Thymus (tissue), 11 donors: ENCODE measurements at regions not wholly inside any gene's neighbourhood (a gene's known extent, or its start where the extent isn't known, plus 50 kb on each side); places are given as distances from the start of the nearest gene placed in this dataset.

Experiments
- DNase-seq, 9 donors: peaks; one replicate each; pipeline ENCODE4 v3.0.0-alpha.2; 2013; ENCODE audit warnings: low spot score in 9 of 9, low read depth in 6 of 9, missing footprints in 1 of 9
- H3K27ac ChIP-seq, 2 donors: one replicate each; pipeline ENCODE4 v1.5.1; 2013; ENCODE audit warnings: control low read depth in 1 of 2, low read depth in 1 of 2, low read length in 1 of 2, mild to moderate bottlenecking in 1 of 2, moderate library complexity in 1 of 2
- H3K27me3 ChIP-seq, 2 donors: one replicate each; pipeline ENCODE4 v1.5.1; 2013; ENCODE audit warnings: low read length in 1 of 2; ENCODE audit not compliant: control insufficient read depth in 2 of 2, insufficient read depth in 1 of 2
- H3K36me3 ChIP-seq, 2 donors: one replicate each; pipeline ENCODE4 v1.5.1; 2013; ENCODE audit warnings: low read length in 1 of 2, mild to moderate bottlenecking in 1 of 2, moderate library complexity in 1 of 2; ENCODE audit not compliant: control insufficient read depth in 2 of 2, insufficient read depth in 2 of 2
- H3K4me1 ChIP-seq, 2 donors: one replicate each; pipeline ENCODE4 v1.5.1; 2013; ENCODE audit warnings: low read length in 2 of 2; ENCODE audit not compliant: control insufficient read depth in 2 of 2, insufficient read depth in 2 of 2
- H3K4me3 ChIP-seq, 2 donors: one replicate each; pipeline ENCODE4 v1.5.1; 2013; ENCODE audit warnings: low read length in 2 of 2, control low read depth in 1 of 2, mild to moderate bottlenecking in 1 of 2
- H3K9me3 ChIP-seq, 2 donors: one replicate each; pipeline ENCODE4 v1.5.1; 2013; ENCODE audit warnings: low read length in 1 of 2, mild to moderate bottlenecking in 1 of 2; ENCODE audit not compliant: control insufficient read depth in 2 of 2, insufficient read depth in 1 of 2
- WGBS: extraction: QIAGEN DNeasy Blood & Tissue Kit; methylation state at CpG from one replicate; pipeline ENCODE4 v1.1.7; 2013; 5-methylcytosine and 5-hydroxymethylcytosine counted together
- donor health status: healthy.

DNA sequence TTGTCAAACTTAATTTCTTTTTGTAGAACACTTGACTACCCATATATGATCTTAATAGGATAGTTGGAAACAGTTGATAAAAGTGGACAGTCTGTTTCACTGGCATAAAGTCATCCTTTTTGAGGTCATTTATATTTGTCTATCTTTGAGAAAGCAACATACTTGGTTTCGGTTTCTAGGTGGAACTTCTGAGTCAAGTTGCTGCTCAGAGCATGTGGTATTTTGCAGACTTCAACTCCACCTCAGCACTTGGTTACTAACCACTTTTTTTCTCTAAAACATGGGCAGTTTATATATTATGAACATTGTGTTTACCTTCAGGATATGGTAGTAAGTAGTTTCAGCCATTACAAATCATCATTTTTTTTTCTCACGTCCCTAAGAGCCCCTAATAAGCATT lies 1749.0 kb upstream of the C9orf72 start:
- no peak for DNase-seq
- WGBS = 81% methylated on average over 2 of the region's 2 CpGs
- H3K27ac ChIP-seq = no peak overlapping the region
- no peaks in the 10 kb centered on the region for H3K27me3 ChIP-seq
- H3K9me3 ChIP-seq = no peaks in the 10 kb centered on the region
- H3K36me3 ChIP-seq = no peaks in the 10 kb centered on the region
- H3K4me3 ChIP-seq = no peak overlapping the region
- no peaks in the 10 kb centered on the region for H3K4me1 ChIP-seq

DNA sequence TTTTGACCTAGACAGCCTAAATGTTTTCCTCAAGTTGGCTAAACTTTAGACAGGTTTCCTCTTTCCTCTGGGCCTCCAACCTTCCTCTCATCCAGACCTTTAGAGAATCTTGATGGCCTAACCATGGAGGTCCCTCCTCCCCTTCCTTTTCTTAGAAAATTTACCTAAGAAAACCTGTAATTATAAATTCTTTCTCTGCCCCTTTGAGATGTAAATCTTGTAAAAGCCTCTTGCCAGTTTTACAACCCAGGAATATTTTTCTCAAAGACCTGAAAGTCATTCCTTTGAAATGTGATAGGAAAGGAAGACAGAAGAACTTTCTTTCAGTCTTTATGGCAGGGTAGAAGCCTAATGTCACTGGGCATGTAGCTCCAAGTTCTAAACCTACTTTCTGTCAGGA lies 1752.6 kb upstream of the C9orf72 start:
- H3K27ac ChIP-seq = no peak overlapping the region
- DNase-seq = no peak
- H3K36me3 ChIP-seq = no peaks in the 10 kb centered on the region
- H3K4me3 ChIP-seq = no peak overlapping the region
- H3K9me3 ChIP-seq = no peaks in the 10 kb centered on the region
- H3K27me3 ChIP-seq = no peaks in the 10 kb centered on the region
- no peaks in the 10 kb centered on the region for H3K4me1 ChIP-seq

DNA sequence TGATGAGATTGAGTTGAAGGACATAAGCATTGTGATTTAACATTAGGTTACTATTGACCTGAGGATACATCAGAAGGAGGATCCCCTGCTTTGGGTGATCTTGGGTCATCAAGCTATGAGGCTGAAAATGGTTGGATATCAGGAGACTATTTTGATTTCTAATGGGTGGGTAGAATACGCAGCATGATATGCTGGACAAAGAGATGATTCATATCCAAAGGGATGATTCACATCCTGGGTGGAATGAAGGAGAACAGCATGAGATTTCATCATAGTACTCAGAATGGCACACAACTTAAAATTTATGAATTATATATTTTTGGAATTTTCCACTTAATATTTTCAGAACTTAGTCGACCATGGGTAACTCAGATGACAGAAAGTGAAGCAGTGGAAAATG lies 1759.5 kb upstream of the C9orf72 start:
- Histone ChIP-seq H3K4me1 (no peaks in the 10 kb centered on the region), H3K9me3 (no peaks in the 10 kb centered on the region), H3K36me3 (no peaks in the 10 kb centered on the region), H3K4me3 (no peak overlapping the region), H3K27ac (no peak overlapping the region), H3K27me3 (no peaks in the 10 kb centered on the region)
- 94% methylated on average over 2 of the region's 2 CpGs for WGBS
- no peak for DNase-seq

GRCh38 chr9:29336281-29336680 lies 1763.0 kb upstream of the C9orf72 start:
- DNase-seq = no peak
- H3K27me3 ChIP-seq = no peaks in the 10 kb centered on the region
- no peaks in the 10 kb centered on the region for H3K9me3 ChIP-seq
- no peaks in the 10 kb centered on the region for H3K36me3 ChIP-seq
- WGBS = 96% methylated on average over 3 of the region's 3 CpGs
- H3K4me1 ChIP-seq = no peaks in the 10 kb centered on the region
- H3K4me3 ChIP-seq = no peak overlapping the region
- no peak overlapping the region for H3K27ac ChIP-seq

- no peaks in the 10 kb centered on the region for H3K36me3 ChIP-seq
- no peaks in the 10 kb centered on the region for H3K9me3 ChIP-seq
- H3K27me3 ChIP-seq = no peaks in the 10 kb centered on the region
- 86% methylated on average over 2 of the region's 2 CpGs for WGBS
- H3K4me3 ChIP-seq = no peak overlapping the region
- DNase-seq = no peak
- no peaks in the 10 kb centered on the region for H3K4me1 ChIP-seq
- H3K27ac ChIP-seq = no peak overlapping the region
These were observed 1766.1 kb upstream of the C9orf72 start for GRCh38 chr9:29339387-29339786.

- H3K9me3 ChIP-seq = no peaks in the 10 kb centered on the region
- WGBS = 93% methylated on average over 1 of the region's 1 CpG
- H3K27ac ChIP-seq = no peak overlapping the region
- no peak for DNase-seq
- H3K4me1 ChIP-seq = no peaks in the 10 kb centered on the region
- H3K36me3 ChIP-seq = no peaks in the 10 kb centered on the region
- H3K4me3 ChIP-seq = no peak overlapping the region
- no peaks in the 10 kb centered on the region for H3K27me3 ChIP-seq
These were observed 1775.7 kb upstream of the C9orf72 start for GRCh38 chr9:29348999-29349398.

DNA sequence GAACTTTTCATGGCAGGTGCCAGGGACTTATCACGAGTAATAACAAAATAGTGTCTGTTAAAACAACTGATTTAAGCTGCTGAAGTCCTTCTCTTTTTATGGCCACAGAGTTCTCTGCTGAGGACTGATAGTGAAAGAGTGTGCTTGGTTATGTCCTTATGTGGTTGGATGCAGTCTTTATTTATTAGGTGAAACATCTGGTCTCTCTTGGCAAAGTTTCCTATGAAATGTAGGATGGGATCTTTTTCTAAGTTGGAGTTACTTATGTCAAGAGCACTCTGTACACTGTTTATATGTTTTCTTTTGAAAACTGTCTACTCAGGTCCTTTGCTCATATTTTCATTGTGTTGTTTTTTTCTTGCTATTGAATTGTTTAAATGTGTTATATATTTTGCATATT lies 1816.1 kb upstream of the C9orf72 start:
- H3K4me1 ChIP-seq = no peaks in the 10 kb centered on the region
- no peak overlapping the region for H3K27ac ChIP-seq
- no peaks in the 10 kb centered on the region for H3K27me3 ChIP-seq
- H3K4me3 ChIP-seq = no peak overlapping the region
- no peaks in the 10 kb centered on the region for H3K36me3 ChIP-seq
- DNase-seq = no peak
- H3K9me3 ChIP-seq = no peaks in the 10 kb centered on the region
- 90% methylated on average over 1 of the region's 1 CpG for WGBS

GRCh38 chr9:29390859-29391258 lies 1817.6 kb upstream of the C9orf72 start:
- Histone ChIP-seq H3K27ac (no peak overlapping the region), H3K4me3 (no peak overlapping the region), H3K9me3 (no peaks in the 10 kb centered on the region), H3K36me3 (no peaks in the 10 kb centered on the region), H3K4me1 (no peaks in the 10 kb centered on the region), H3K27me3 (no peaks in the 10 kb centered on the region)
- 90% methylated on average over 1 of the region's 1 CpG for whole genome bisulfite sequencing
- DNase-seq = no peak

- H3K27ac ChIP-seq = no peak overlapping the region
- DNase-seq = no peak
- H3K36me3 ChIP-seq = no peaks in the 10 kb centered on the region
- no peaks in the 10 kb centered on the region for H3K4me1 ChIP-seq
- H3K9me3 ChIP-seq = no peaks in the 10 kb centered on the region
- H3K4me3 ChIP-seq = no peak overlapping the region
- H3K27me3 ChIP-seq = no peaks in the 10 kb centered on the region
- 22% methylated on average over 2 of the region's 2 CpGs for WGBS
These were observed 1819.8 kb upstream of the C9orf72 start for GRCh38 chr9:29393064-29393463.

DNA sequence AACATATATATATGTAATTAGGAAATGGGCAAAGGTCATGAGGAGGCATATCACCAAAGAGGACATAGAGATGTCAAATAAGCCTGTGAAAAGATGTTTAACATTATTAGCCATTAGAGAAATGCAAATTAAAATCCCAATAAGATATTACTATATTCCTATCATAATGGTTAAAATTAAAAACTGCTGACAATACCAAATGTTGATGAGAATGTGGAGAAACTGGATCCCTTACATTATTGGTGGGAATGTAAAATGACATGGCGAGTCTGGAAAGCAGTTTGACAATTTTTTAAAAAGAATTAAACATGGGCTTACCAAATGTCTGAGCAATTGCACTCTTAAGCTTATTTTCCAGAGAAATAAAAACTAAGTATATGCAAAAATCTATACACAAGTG lies 1821.6 kb upstream of the C9orf72 start:
- Histone ChIP-seq H3K9me3 (no peaks in the 10 kb centered on the region), H3K27ac (no peak overlapping the region), H3K4me1 (no peaks in the 10 kb centered on the region), H3K36me3 (no peaks in the 10 kb centered on the region), H3K27me3 (no peaks in the 10 kb centered on the region), H3K4me3 (no peak overlapping the region)
- DNase-seq = no peak
- 97% methylated on average over 1 of the region's 1 CpG for WGBS
